ENCODE measurements at regions not wholly inside any gene's neighbourhood (a gene's known extent, or its start where the extent isn't known, plus 50 kb on each side); places are given as distances from the start of the nearest gene placed in this dataset.

- Mint-ChIP-seq H3K4me3 (no peak overlapping the region), H3K9me3 (ENCODE audit: insufficient read depth) (peaks cover 10% of the 10 kb centered on the region), H3K27me3 (ENCODE audit: low read depth) (no peaks in the 10 kb centered on the region), H3K4me1 (ENCODE audit: low read depth) (no peaks in the 10 kb centered on the region), H3K27ac (no peak overlapping the region), H3K36me3 (ENCODE audit: low read depth) (no peaks in the 10 kb centered on the region)
- DNase-seq = no peak
- CTCF ChIA-PET = no interaction called here
- POLR2A ChIA-PET = no interaction called here
- no peak for ATAC-seq
These were observed 111.7 kb upstream of the CNTN6 start for GRCh38 chr3:981156-981555.

DNA sequence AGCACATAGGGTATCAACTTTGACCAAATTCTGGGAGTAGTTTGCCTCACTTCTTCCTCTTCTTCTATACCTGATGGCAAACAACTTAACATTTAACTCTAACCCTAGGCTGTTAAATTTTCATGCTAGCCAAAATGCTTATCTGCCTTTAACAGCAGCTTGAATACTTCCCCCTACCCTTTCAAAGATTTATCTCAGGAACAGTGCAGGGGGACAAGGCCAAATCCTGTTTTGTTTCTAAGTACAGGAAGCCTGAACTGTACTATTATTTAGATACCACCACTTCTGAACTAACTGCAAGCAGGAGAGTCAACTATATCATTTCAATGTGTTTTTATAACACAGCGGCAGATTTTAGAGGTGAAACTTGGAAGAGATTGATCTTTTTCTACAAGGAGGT is 104.0 kb upstream of the CNTN6 start:
- H3K36me3 Mint-ChIP-seq (ENCODE audit: low read depth) = no peaks in the 10 kb centered on the region
- no peak overlapping the region for H3K4me3 Mint-ChIP-seq
- H3K4me1 Mint-ChIP-seq (ENCODE audit: low read depth) = no peaks in the 10 kb centered on the region
- H3K27me3 Mint-ChIP-seq (ENCODE audit: low read depth) = no peaks in the 10 kb centered on the region
- ChIA-PET CTCF (no interaction called here), POLR2A (no interaction called here)
- no peak for DNase-seq
- no peak overlapping the region for H3K27ac Mint-ChIP-seq
- ATAC-seq = no peak
- no peaks in the 10 kb centered on the region for H3K9me3 Mint-ChIP-seq (ENCODE audit: insufficient read depth)

GRCh38 chr3:992871-993270 is 100.0 kb upstream of the CNTN6 start:
- Mint-ChIP-seq H3K27ac (no peak overlapping the region), H3K36me3 (ENCODE audit: low read depth) (no peaks in the 10 kb centered on the region), H3K27me3 (ENCODE audit: low read depth) (no peaks in the 10 kb centered on the region), H3K9me3 (ENCODE audit: insufficient read depth) (no peaks in the 10 kb centered on the region), H3K4me1 (ENCODE audit: low read depth) (no peaks in the 10 kb centered on the region), H3K4me3 (no peak overlapping the region)
- ChIA-PET CTCF (no interaction called here), POLR2A (no interaction called here)
- no peak for DNase-seq
- ATAC-seq = no peak

DNA sequence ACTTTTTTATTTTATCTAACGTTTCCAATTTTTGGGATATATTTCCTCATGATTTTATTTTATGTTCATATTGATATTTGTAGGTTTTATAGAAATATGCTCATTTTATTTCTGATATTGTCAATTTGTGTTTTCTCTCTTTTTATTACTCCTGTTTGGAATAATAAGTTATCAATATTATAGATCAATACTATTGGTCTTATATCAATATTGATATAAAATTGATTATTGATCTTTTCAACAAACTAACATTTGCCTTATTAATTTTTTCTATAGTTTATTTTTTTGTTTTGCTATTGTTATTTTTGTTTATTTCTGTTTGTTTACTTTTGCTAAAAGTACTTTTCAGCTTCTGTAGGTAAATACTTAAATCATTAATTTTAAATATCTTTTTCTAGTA is 90.8 kb upstream of the CNTN6 start:
- Mint-ChIP-seq H3K9me3 (ENCODE audit: insufficient read depth) (no peaks in the 10 kb centered on the region), H3K4me1 (ENCODE audit: low read depth) (no peaks in the 10 kb centered on the region), H3K27ac (no peak overlapping the region), H3K36me3 (ENCODE audit: low read depth) (no peaks in the 10 kb centered on the region), H3K27me3 (ENCODE audit: low read depth) (no peaks in the 10 kb centered on the region), H3K4me3 (no peak overlapping the region)
- ATAC-seq = no peak
- POLR2A ChIA-PET = no interaction called here
- no peak for DNase-seq
- CTCF ChIA-PET = no interaction called here

DNA sequence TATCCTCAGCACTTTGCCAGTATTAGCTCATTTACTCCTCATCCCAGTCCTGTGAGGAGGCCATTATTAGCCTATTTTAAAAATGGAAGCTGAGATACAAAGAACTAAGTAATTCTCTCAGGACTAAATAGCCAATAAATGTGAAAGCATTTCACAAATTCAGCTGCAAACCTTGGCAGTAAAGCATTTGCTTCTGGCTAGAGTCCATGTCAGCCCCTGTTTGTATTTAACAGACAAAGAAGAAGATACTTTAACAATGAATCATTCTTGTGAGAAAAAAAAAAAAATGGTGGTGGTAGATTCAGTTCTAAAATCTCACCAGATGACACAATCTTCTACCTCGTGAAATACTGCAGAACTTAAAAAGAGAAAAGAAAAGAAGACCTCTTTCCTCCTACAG is 85.0 kb upstream of the CNTN6 start:
- Mint-ChIP-seq H3K27ac (no peak overlapping the region), H3K4me1 (ENCODE audit: low read depth) (no peaks in the 10 kb centered on the region), H3K36me3 (ENCODE audit: low read depth) (no peaks in the 10 kb centered on the region), H3K9me3 (ENCODE audit: insufficient read depth) (peaks cover 7% of the 10 kb centered on the region), H3K4me3 (no peak overlapping the region), H3K27me3 (ENCODE audit: low read depth) (no peaks in the 10 kb centered on the region)
- DNase-seq (no peak), ATAC-seq (no peak)
- CTCF ChIA-PET = no interaction called here
- POLR2A ChIA-PET = no interaction called here

DNA sequence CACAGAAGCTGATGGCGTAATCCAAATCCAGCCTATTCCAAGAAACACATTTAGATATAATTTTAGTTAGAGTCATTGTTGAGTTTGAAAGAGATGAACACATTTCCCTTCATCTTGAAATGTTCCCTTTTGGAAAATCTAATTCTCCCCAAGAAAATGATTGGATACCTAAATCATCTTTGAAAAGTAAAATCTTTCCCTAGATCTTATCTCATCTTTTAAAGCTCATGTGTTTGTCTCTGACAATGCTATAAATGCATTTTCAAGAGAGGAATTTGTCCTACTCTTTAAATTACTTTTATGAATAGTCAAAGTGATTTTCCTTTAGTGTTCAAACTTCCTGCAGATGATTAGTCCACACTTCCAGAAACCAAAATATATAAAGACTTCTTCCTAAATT is 82.6 kb upstream of the CNTN6 start:
- no peaks in the 10 kb centered on the region for H3K4me1 Mint-ChIP-seq (ENCODE audit: low read depth)
- POLR2A ChIA-PET = no interaction called here
- H3K4me3 Mint-ChIP-seq = no peak overlapping the region
- DNase-seq (no peak), ATAC-seq (no peak)
- peaks cover 7% of the 10 kb centered on the region for H3K9me3 Mint-ChIP-seq (ENCODE audit: insufficient read depth)
- no peaks in the 10 kb centered on the region for H3K36me3 Mint-ChIP-seq (ENCODE audit: low read depth)
- CTCF ChIA-PET = no interaction called here
- H3K27ac Mint-ChIP-seq = no peak overlapping the region
- H3K27me3 Mint-ChIP-seq (ENCODE audit: low read depth) = no peaks in the 10 kb centered on the region

- no peaks in the 10 kb centered on the region for H3K27me3 Mint-ChIP-seq (ENCODE audit: low read depth)
- POLR2A ChIA-PET = no interaction called here
- no peak for ATAC-seq
- no peak overlapping the region for H3K4me3 Mint-ChIP-seq
- H3K9me3 Mint-ChIP-seq (ENCODE audit: insufficient read depth) = peaks cover 13% of the 10 kb centered on the region
- H3K4me1 Mint-ChIP-seq (ENCODE audit: low read depth) = no peaks in the 10 kb centered on the region
- no peak for DNase-seq
- no peaks in the 10 kb centered on the region for H3K36me3 Mint-ChIP-seq (ENCODE audit: low read depth)
- CTCF ChIA-PET = no interaction called here
- no peak overlapping the region for H3K27ac Mint-ChIP-seq
These were observed 77.0 kb upstream of the CNTN6 start for GRCh38 chr3:1015826-1016225.

DNA sequence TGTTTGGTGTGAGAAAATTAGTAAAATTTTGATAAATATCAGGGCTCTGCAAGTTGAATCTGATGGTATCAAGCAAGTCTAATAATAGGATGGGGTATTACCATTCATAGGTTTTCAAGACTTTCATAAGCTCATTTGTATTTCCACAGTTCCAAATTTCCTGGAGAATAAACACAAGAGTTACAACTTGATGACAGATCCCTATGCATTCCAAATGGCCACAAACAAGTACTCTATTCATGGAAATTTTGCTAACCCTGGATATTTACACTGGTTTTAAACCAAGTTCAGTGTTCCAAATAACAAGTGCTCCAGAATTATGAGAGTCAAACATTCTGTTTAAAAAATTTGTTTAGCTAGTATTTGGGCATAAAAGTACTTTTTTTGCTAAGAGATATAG is 75.0 kb upstream of the CNTN6 start:
- Mint-ChIP-seq H3K4me1 (ENCODE audit: low read depth) (no peaks in the 10 kb centered on the region), H3K9me3 (ENCODE audit: insufficient read depth) (peaks cover 9% of the 10 kb centered on the region), H3K4me3 (no peak overlapping the region), H3K36me3 (ENCODE audit: low read depth) (no peaks in the 10 kb centered on the region), H3K27ac (no peak overlapping the region), H3K27me3 (ENCODE audit: low read depth) (no peaks in the 10 kb centered on the region)
- no peak for ATAC-seq
- CTCF ChIA-PET = no interaction called here
- DNase-seq = no peak
- POLR2A ChIA-PET = no interaction called here

DNA sequence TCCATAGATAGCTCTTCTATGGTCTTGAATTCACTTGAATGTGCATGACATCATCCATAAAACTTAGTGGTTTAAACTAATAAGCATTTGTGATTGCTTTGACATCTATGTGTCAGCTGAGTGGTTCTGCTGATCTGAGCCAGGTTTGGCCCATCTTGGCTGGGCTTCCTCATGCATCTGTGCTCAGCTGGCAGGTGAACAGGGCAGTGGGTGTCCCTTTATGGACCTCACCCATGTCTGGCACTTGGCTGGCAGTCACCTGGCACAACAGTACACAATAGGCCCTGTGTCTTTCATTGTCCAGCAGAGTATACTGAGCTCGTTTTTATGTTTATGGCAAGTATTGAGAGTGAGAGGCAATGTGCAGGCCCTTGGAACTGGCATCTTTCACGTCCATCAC is 73.7 kb upstream of the CNTN6 start:
- H3K4me3 Mint-ChIP-seq = no peak overlapping the region
- ChIA-PET POLR2A (no interaction called here), CTCF (no interaction called here)
- H3K36me3 Mint-ChIP-seq (ENCODE audit: low read depth) = no peaks in the 10 kb centered on the region
- DNase-seq (no peak), ATAC-seq (no peak)
- no peaks in the 10 kb centered on the region for H3K27me3 Mint-ChIP-seq (ENCODE audit: low read depth)
- H3K4me1 Mint-ChIP-seq (ENCODE audit: low read depth) = no peaks in the 10 kb centered on the region
- peaks cover 9% of the 10 kb centered on the region for H3K9me3 Mint-ChIP-seq (ENCODE audit: insufficient read depth)
- no peak overlapping the region for H3K27ac Mint-ChIP-seq

- no peak overlapping the region for H3K27ac Mint-ChIP-seq
- H3K9me3 Mint-ChIP-seq (ENCODE audit: insufficient read depth) = peaks cover 14% of the 10 kb centered on the region
- no peaks in the 10 kb centered on the region for H3K27me3 Mint-ChIP-seq (ENCODE audit: low read depth)
- POLR2A ChIA-PET = no interaction called here
- H3K4me1 Mint-ChIP-seq (ENCODE audit: low read depth) = no peaks in the 10 kb centered on the region
- CTCF ChIA-PET = no interaction called here
- DNase-seq = no peak
- no peaks in the 10 kb centered on the region for H3K36me3 Mint-ChIP-seq (ENCODE audit: low read depth)
- H3K4me3 Mint-ChIP-seq = no peak overlapping the region
- ATAC-seq = no peak
These were observed 66.4 kb upstream of the CNTN6 start for GRCh38 chr3:1026395-1026794.

GRCh38 chr3:1036207-1036826 is 56.5 kb upstream of the CNTN6 start:
- H3K4me1 Mint-ChIP-seq (ENCODE audit: low read depth) = no peaks in the 10 kb centered on the region
- H3K27ac Mint-ChIP-seq = no peak overlapping the region
- ATAC-seq (no peak), DNase-seq (no peak)
- ChIA-PET POLR2A (no interaction called here), CTCF (no interaction called here)
- no peak overlapping the region for H3K4me3 Mint-ChIP-seq
- no peaks in the 10 kb centered on the region for H3K36me3 Mint-ChIP-seq (ENCODE audit: low read depth)
- H3K9me3 Mint-ChIP-seq (ENCODE audit: insufficient read depth) = peaks cover 12% of the 10 kb centered on the region
- H3K27me3 Mint-ChIP-seq (ENCODE audit: low read depth) = no peaks in the 10 kb centered on the region

DNA sequence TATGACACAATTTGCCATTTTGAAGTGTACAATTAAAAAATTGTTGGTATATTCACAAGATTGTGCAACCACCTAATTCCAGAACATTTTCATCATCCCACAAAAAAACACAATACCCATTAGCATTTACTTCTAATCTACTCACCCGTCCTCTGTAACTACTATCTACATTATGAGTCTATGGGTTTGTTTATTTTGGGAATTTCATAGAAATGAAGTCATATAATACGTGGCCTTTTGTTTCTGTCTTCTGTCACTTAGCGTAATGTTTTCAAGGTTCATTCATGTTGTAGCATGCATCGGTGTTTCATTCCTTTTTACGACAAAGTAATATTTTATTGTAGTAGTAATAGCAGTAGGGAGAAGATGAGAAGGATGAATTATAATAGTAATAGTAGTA is 55.2 kb upstream of the CNTN6 start:
- ChIA-PET POLR2A (no interaction called here), CTCF (no interaction called here)
- H3K27me3 Mint-ChIP-seq (ENCODE audit: low read depth) = no peaks in the 10 kb centered on the region
- H3K4me1 Mint-ChIP-seq (ENCODE audit: low read depth) = no peaks in the 10 kb centered on the region
- H3K9me3 Mint-ChIP-seq (ENCODE audit: insufficient read depth) = peaks cover 13% of the 10 kb centered on the region
- no peak overlapping the region for H3K4me3 Mint-ChIP-seq
- H3K27ac Mint-ChIP-seq = no peak overlapping the region
- H3K36me3 Mint-ChIP-seq (ENCODE audit: low read depth) = no peaks in the 10 kb centered on the region
- DNase-seq = no peak
- ATAC-seq = no peak
